H9 (cell line): ENCODE measurements at regions not wholly inside any gene's neighbourhood (a gene's known extent, or its start where the extent isn't known, plus 50 kb on each side); places are given as distances from the start of the nearest gene placed in this dataset.

Experiments used
- DNase-seq: peaks from one replicate; pipeline ENCODE4 v3.0.0-alpha.2; 2017
- H2AFZ ChIP-seq: one replicate; pipeline ENCODE4 v1.6.1; 2013; ENCODE audit warnings: mild to moderate bottlenecking, low read length, control low read depth, moderate library complexity
- H2AK5ac ChIP-seq: 2 replicates; pipeline ENCODE4 v1.6.1; 2013; ENCODE audit warnings: low read length, control low read depth, mixed read lengths; ENCODE audit not compliant: insufficient read length
- H2BK120ac ChIP-seq: one replicate; pipeline ENCODE4 v1.6.1; 2013; ENCODE audit warnings: low read depth, mild to moderate bottlenecking, low read length, control low read depth, inconsistent platforms; ENCODE audit not compliant: poor library complexity, severe bottlenecking
- H2BK12ac ChIP-seq: 2 replicates; pipeline ENCODE4 v1.6.1; 2013; ENCODE audit warnings: low read length, control low read depth, mixed read lengths, low read depth; ENCODE audit not compliant: insufficient read length
- H2BK15ac ChIP-seq: 2 replicates; pipeline ENCODE4 v1.6.1; 2013; ENCODE audit warnings: low read depth, low read length, control low read depth
- H2BK20ac ChIP-seq: one replicate; pipeline ENCODE4 v1.6.1; 2013; ENCODE audit warnings: low read depth, mild to moderate bottlenecking, low read length, control low read depth, inconsistent platforms; ENCODE audit not compliant: poor library complexity, severe bottlenecking
- H2BK5ac ChIP-seq: 2 replicates; pipeline ENCODE4 v1.6.1; 2013; ENCODE audit warnings: low read length, control low read depth, mixed read lengths; ENCODE audit not compliant: insufficient read length
- H3K14ac ChIP-seq: 2 replicates; pipeline ENCODE4 v1.6.1; 2013; ENCODE audit warnings: low read length, control low read depth; ENCODE audit not compliant: insufficient read depth
- H3K18ac ChIP-seq: 2 replicates; pipeline ENCODE4 v1.6.1; 2013; ENCODE audit warnings: low read depth, mild to moderate bottlenecking, mixed read lengths, low read length, control low read depth; ENCODE audit not compliant: insufficient read length
- H3K23ac ChIP-seq: 2 replicates; pipeline ENCODE4 v1.6.1; 2013; ENCODE audit warnings: low read length, control low read depth, mixed read lengths, low read depth; ENCODE audit not compliant: insufficient read length
- H3K23me2 ChIP-seq: 2 replicates; pipeline ENCODE4 v1.6.1; 2013; ENCODE audit warnings: low read depth, mild to moderate bottlenecking, mixed read lengths, low read length, control low read depth; ENCODE audit not compliant: insufficient read length, poor library complexity, severe bottlenecking
- H3K27ac ChIP-seq: 2 replicates; pipeline ENCODE4 v1.5.1; 2013; ENCODE audit warnings: low read length, control low read depth, mixed read lengths, low read depth; ENCODE audit not compliant: insufficient read length
- H3K27me3 ChIP-seq: 2 replicates; pipeline ENCODE4 v1.6.1; 2013; ENCODE audit warnings: low read length, control low read depth, inconsistent platforms; ENCODE audit not compliant: insufficient read depth
- H3K4ac ChIP-seq: 2 replicates; pipeline ENCODE4 v1.6.1; 2013; ENCODE audit warnings: low read depth, mild to moderate bottlenecking, control low read depth, inconsistent platforms, low read length, moderate library complexity
- H3K4me1 ChIP-seq: 2 replicates; pipeline ENCODE4 v1.6.1; 2013; ENCODE audit warnings: low read length, control low read depth, inconsistent platforms; ENCODE audit not compliant: insufficient read depth
- H3K4me2 ChIP-seq: 2 replicates; pipeline ENCODE4 v1.6.1; 2013; ENCODE audit warnings: low read length, control low read depth, mixed read lengths; ENCODE audit not compliant: insufficient read length, insufficient read depth
- H3K56ac ChIP-seq: 2 replicates; pipeline ENCODE4 v1.6.1; 2013; ENCODE audit warnings: low read depth, mild to moderate bottlenecking, mixed read lengths, low read length, control low read depth; ENCODE audit not compliant: insufficient read length
- H3K79me1 ChIP-seq: 2 replicates; pipeline ENCODE4 v1.6.1; 2013; ENCODE audit warnings: low read depth, mild to moderate bottlenecking, moderate library complexity, low read length, control low read depth, inconsistent platforms; ENCODE audit not compliant: insufficient read depth, poor library complexity, severe bottlenecking
- H3K79me2 ChIP-seq: 2 replicates; pipeline ENCODE4 v1.6.1; 2013; ENCODE audit warnings: low read length, control low read depth, inconsistent platforms; ENCODE audit not compliant: insufficient read depth
- H3K9ac ChIP-seq: 2 replicates; pipeline ENCODE4 v1.6.1; 2013; ENCODE audit warnings: low read length, control low read depth, mixed read lengths; ENCODE audit not compliant: insufficient read length; ENCODE audit errors: extremely low read depth
- H3K9me3 ChIP-seq: one replicate; pipeline ENCODE4 v1.6.1; 2013; ENCODE audit warnings: low read depth, low read length, inconsistent platforms; ENCODE audit not compliant: control insufficient read depth
- H3T11ph ChIP-seq: one replicate; pipeline ENCODE4 v1.6.1; 2013; ENCODE audit warnings: mild to moderate bottlenecking, low read length, control low read depth, inconsistent platforms
- H4K20me1 ChIP-seq: one replicate; pipeline ENCODE4 v1.6.1; 2013; ENCODE audit not compliant: control insufficient read depth, insufficient read length, insufficient read depth
- H4K5ac ChIP-seq: 2 replicates; pipeline ENCODE4 v1.6.1; 2013; ENCODE audit warnings: low read depth, mild to moderate bottlenecking, mixed read lengths, low read length, control low read depth; ENCODE audit not compliant: insufficient read length
- H4K8ac ChIP-seq: replicated peaks from 2 replicates; pipeline ENCODE4 v1.6.1; 2013; ENCODE audit warnings: low read length, control low read depth, mixed read lengths, low read depth; ENCODE audit not compliant: insufficient read length
- H4K91ac ChIP-seq: 2 replicates; pipeline ENCODE4 v1.6.1; 2013; ENCODE audit warnings: low read depth, mild to moderate bottlenecking, moderate library complexity, mixed read lengths, low read length, control low read depth; ENCODE audit not compliant: insufficient read length
- H3K27ac Mint-ChIP-seq, 3 experiments: 2 replicates in 2 of 3; 3 replicates in 1 of 3; pipeline ENCODE4 v1.8.0; 2020 to 2021; ENCODE audit warnings: mixed read lengths in 3 of 3, mild to moderate bottlenecking in 1 of 3, moderate library complexity in 1 of 3
- H3K27me3 Mint-ChIP-seq: 2 replicates; pipeline ENCODE4 v1.8.0; 2021; ENCODE audit warnings: low read depth, mild to moderate bottlenecking, moderate library complexity, mixed read lengths
- H3K36me3 Mint-ChIP-seq, 3 experiments: 2 replicates in 2 of 3; 3 replicates in 1 of 3; pipeline ENCODE4 v1.8.0; 2020 to 2021; ENCODE audit warnings: low read depth in 3 of 3, mixed read lengths in 3 of 3; ENCODE audit not compliant: insufficient read depth in 1 of 3
- H3K4me1 Mint-ChIP-seq, 2 experiments: 2 replicates each; pipeline ENCODE4 v1.8.0; 2020; ENCODE audit warnings: mixed read lengths in 2 of 2
- H3K4me3 Mint-ChIP-seq, 2 experiments: 2 replicates in 1 of 2; 3 replicates in 1 of 2; pipeline ENCODE4 v1.8.0; 2020 to 2021; ENCODE audit warnings: mild to moderate bottlenecking in 2 of 2, mixed read lengths in 2 of 2, moderate library complexity in 1 of 2
- H3K9me3 Mint-ChIP-seq, 2 experiments: 2 replicates in 1 of 2; 3 replicates in 1 of 2; pipeline ENCODE4 v1.8.0; 2020; ENCODE audit warnings: mild to moderate bottlenecking in 2 of 2, mixed read lengths in 2 of 2, moderate library complexity in 1 of 2
- WGBS: extraction: QIAGEN DNeasy Blood & Tissue Kit; methylation state at CpG from one replicate; pipeline ENCODE4 v1.1.7; 2013; ENCODE audit warnings: missing lambda C conversion rate, low lambda C conversion rate, mixed read lengths; ENCODE audit not compliant: insufficient read length; ENCODE audit errors: extremely low coverage; 5-methylcytosine and 5-hydroxymethylcytosine counted together
- TF ChIP-seq, protein P1 (sequence below): fragments of 200-600 bp; sonication (generic); conservative IDR thresholded peaks from 3 replicates; pipeline ENCODE4 v1.8.0; 2021; ENCODE audit warnings: antibody characterized with exemption, mild to moderate bottlenecking

DNA sequence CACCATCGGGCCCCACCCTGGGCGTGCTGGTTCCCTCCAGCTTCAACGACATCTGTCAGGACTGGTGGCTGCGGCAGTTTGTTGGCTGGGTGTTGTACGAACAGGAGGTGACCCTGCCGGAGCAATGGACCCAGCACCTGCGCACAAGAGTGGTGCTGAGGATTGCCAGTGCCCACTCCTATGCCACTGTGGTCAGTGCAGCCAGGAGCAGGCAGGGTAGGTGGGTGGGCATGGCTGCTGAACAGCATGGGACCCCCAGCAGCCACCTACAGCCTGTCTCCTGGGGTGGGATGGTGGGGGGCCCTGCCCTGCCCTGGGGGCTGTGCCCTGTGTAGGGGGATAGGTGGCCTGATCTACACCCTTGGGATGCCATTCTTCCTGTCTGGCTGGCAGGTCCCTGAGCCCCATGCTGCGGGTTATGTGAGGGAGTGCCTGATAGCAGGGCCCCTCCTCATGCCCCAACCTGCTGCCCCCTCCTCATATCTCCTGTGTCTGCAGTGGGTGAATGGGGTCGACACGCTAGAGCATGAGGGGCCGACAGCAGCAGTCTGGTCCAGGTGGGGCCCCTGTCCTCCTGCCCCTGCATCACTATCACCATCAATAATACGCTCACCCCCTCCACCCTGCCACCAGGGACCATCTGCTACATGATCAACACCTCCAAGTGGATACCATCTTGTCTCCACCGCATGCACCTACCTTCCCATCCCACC lies 56.9 kb downstream of the ZNF727 start:
- H3K9me3 Mint-ChIP-seq = peaks cover 48 to 59% of the 10 kb centered on the region in 2 experiments
- no peaks in the 10 kb centered on the region for H3K27me3 ChIP-seq
- no peak overlapping the region for H3K14ac ChIP-seq
- no peak overlapping the region for H2BK15ac ChIP-seq
- H2BK20ac ChIP-seq = no peak overlapping the region
- no peak overlapping the region for H2AFZ ChIP-seq
- no peak overlapping the region for H3T11ph ChIP-seq
- no peak overlapping the region for H2BK120ac ChIP-seq
- WGBS = no CpG with 5 or more reads among the region's 13 CpGs
- no peak overlapping the region for H3K9ac ChIP-seq
- no peaks in the 10 kb centered on the region for H4K20me1 ChIP-seq
- no peak overlapping the region for H3K4ac ChIP-seq
- H3K4me1 Mint-ChIP-seq = no peaks in the 10 kb centered on the region
- no peaks in the 10 kb centered on the region for H3K23me2 ChIP-seq
- H3K4me3 Mint-ChIP-seq = no peak overlapping the region
- H4K8ac ChIP-seq = no peak overlapping the region
- no peak overlapping the region for H3K56ac ChIP-seq
- no peaks in the 10 kb centered on the region for H3K79me2 ChIP-seq
- no peak overlapping the region for H3K23ac ChIP-seq
- no peak overlapping the region for H3K18ac ChIP-seq
- no peak overlapping the region for H2AK5ac ChIP-seq
- H3K4me1 ChIP-seq = no peaks in the 10 kb centered on the region
- peaks cover 0 to 17% (median 10%) of the 10 kb centered on the region in 3 experiments; a peak in 5 of 7 replicates for H3K36me3 Mint-ChIP-seq
- H4K5ac ChIP-seq = no peak overlapping the region
- TF ChIP-seq, protein P1, sequence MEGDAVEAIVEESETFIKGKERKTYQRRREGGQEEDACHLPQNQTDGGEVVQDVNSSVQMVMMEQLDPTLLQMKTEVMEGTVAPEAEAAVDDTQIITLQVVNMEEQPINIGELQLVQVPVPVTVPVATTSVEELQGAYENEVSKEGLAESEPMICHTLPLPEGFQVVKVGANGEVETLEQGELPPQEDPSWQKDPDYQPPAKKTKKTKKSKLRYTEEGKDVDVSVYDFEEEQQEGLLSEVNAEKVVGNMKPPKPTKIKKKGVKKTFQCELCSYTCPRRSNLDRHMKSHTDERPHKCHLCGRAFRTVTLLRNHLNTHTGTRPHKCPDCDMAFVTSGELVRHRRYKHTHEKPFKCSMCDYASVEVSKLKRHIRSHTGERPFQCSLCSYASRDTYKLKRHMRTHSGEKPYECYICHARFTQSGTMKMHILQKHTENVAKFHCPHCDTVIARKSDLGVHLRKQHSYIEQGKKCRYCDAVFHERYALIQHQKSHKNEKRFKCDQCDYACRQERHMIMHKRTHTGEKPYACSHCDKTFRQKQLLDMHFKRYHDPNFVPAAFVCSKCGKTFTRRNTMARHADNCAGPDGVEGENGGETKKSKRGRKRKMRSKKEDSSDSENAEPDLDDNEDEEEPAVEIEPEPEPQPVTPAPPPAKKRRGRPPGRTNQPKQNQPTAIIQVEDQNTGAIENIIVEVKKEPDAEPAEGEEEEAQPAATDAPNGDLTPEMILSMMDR = no peak
- H3K4me2 ChIP-seq = no peak overlapping the region
- H3K27me3 Mint-ChIP-seq = peaks cover 5% of the 10 kb centered on the region; the same call in 1 of the 2 replicates
- H2BK5ac ChIP-seq = no peak overlapping the region
- no peaks in the 10 kb centered on the region for H3K79me1 ChIP-seq
- no peak overlapping the region for H4K91ac ChIP-seq
- H3K9me3 ChIP-seq = peaks cover 14% of the 10 kb centered on the region
- no peak overlapping the region for H3K27ac ChIP-seq
- no peak overlapping the region for H3K27ac Mint-ChIP-seq
- DNase-seq = no peak
- H2BK12ac ChIP-seq = no peak overlapping the region
